MCF 10A (cell line): ENCODE measurements at regions not wholly inside any gene's neighbourhood (a gene's known extent, or its start where the extent isn't known, plus 50 kb on each side); places are given as distances from the start of the nearest gene placed in this dataset.

Source experiments
- BruUV-seq: library from RNA; stranded (reverse); fragments of 400-500 nt; replicated peaks from 2 replicates; lab custom pipeline; 2021; lab: Mats Ljungman, UMichigan
- CTCF ChIA-PET: fragments of 300-600 bp; sonication (Branson Sonifier 250); formaldehyde crosslinking; extraction: SDS; loops from one replicate; lab custom pipeline; 2021; ENCODE audit warnings: antibody characterized with exemption, inconsistent platforms; lab: Yijun Ruan, JAX
- POLR2A ChIA-PET: fragments of 300-600, 350-650 bp; sonication (Branson Sonifier 250); formaldehyde crosslinking; extraction: SDS; loops from one replicate; lab custom pipeline; 2020; ENCODE audit warnings: antibody characterized with exemption, inconsistent platforms; lab: Yijun Ruan, JAX
- DNase-seq: peaks from one replicate; pipeline ENCODE4 v3.0.0-alpha.2; 2018; ENCODE audit not compliant: unreplicated experiment
- H3K27ac Mint-ChIP-seq: one replicate; pipeline ENCODE4 v1.8.0; 2022; ENCODE audit warnings: mild to moderate bottlenecking, low read depth, mixed read lengths; ENCODE audit not compliant: unreplicated experiment
- H3K27me3 Mint-ChIP-seq: one replicate; pipeline ENCODE4 v1.8.0; 2022; ENCODE audit warnings: mixed read lengths; ENCODE audit not compliant: insufficient read depth, unreplicated experiment
- H3K36me3 Mint-ChIP-seq: one replicate; pipeline ENCODE4 v1.8.0; 2022; ENCODE audit warnings: mild to moderate bottlenecking, moderate library complexity, mixed read lengths; ENCODE audit not compliant: insufficient read depth, unreplicated experiment
- H3K4me1 Mint-ChIP-seq: one replicate; pipeline ENCODE4 v1.8.0; 2022; ENCODE audit warnings: mixed read lengths; ENCODE audit not compliant: insufficient read depth, unreplicated experiment
- H3K4me3 Mint-ChIP-seq: one replicate; pipeline ENCODE4 v1.8.0; 2022; ENCODE audit warnings: mild to moderate bottlenecking, moderate library complexity, mixed read lengths; ENCODE audit not compliant: unreplicated experiment
- H3K9me3 Mint-ChIP-seq: one replicate; pipeline ENCODE4 v1.8.0; 2022; ENCODE audit warnings: mixed read lengths; ENCODE audit not compliant: unreplicated experiment
- CTCF ChIP-seq: fragments of 200-600 bp; IDR thresholded peaks from one replicate; pipeline ENCODE4 v1.8.0; 2022; ENCODE audit warnings: antibody characterized with exemption, mild to moderate bottlenecking; ENCODE audit not compliant: unreplicated experiment
- intact Hi-C: fragments of 100-400 bp; cut with micrococcal nuclease; formaldehyde crosslinking; loops from 2 replicates; pipeline ENCODE4 v1.14.1; 2022

GRCh38 chr3:36164400-36164799 is 215.9 kb upstream of the STAC start:
- Mint-ChIP-seq H3K4me1 (peaks cover 13% of the 10 kb centered on the region), H3K9me3 (no peaks in the 10 kb centered on the region), H3K27ac (no peak overlapping the region), H3K4me3 (no peak overlapping the region), H3K36me3 (no peaks in the 10 kb centered on the region), H3K27me3 (no peaks in the 10 kb centered on the region)
- peak; percentile 27 for DNase-seq
- no TSS peak for BruUV-seq
- CTCF ChIA-PET: no interaction called here
- intact Hi-C loops: no loop called here
- POLR2A ChIA-PET: no interaction called here
- TF ChIP-seq CTCF: no peak

GRCh38 chr3:36165509-36166290 is 214.6 kb upstream of the STAC start:
- no peak overlapping the region for H3K4me3 Mint-ChIP-seq
- intact Hi-C loops: no loop called here
- H3K36me3 Mint-ChIP-seq: no peaks in the 10 kb centered on the region
- TF ChIP-seq CTCF: no peak
- BruUV-seq: no TSS peak
- peak; percentile 6 for DNase-seq
- ChIA-PET POLR2A (no interaction called here), CTCF (interaction anchor here (0.9 kb wide), 1 partner anchor 42 kb away, joined by 3 read pairs; no protein-coding TSS in a partner anchor)
- peak overlapping the region; percentile 85 for H3K27ac Mint-ChIP-seq
- H3K27me3 Mint-ChIP-seq: no peaks in the 10 kb centered on the region
- H3K4me1 Mint-ChIP-seq: peaks cover 13% of the 10 kb centered on the region
- H3K9me3 Mint-ChIP-seq: no peaks in the 10 kb centered on the region

GRCh38 chr3:36166477-36166876 is 213.8 kb upstream of the STAC start:
- CTCF ChIA-PET: no interaction called here
- Mint-ChIP-seq H3K4me1 (peaks cover 13% of the 10 kb centered on the region), H3K9me3 (no peaks in the 10 kb centered on the region), H3K27me3 (no peaks in the 10 kb centered on the region), H3K36me3 (no peaks in the 10 kb centered on the region), H3K4me3 (no peak overlapping the region), H3K27ac (peak overlapping the region; percentile 85)
- no peak for TF ChIP-seq CTCF
- POLR2A ChIA-PET: interaction anchor here (1.0 kb wide), 1 partner anchor 19 kb away, joined by 3 read pairs; no protein-coding TSS in a partner anchor
- peak; percentile 89 for DNase-seq
- BruUV-seq: no TSS peak
- intact Hi-C loops: no loop called here

GRCh38 chr3:36172699-36173098 is 207.6 kb upstream of the STAC start:
- no peak for TF ChIP-seq CTCF
- intact Hi-C loops: no loop called here
- Mint-ChIP-seq H3K36me3 (no peaks in the 10 kb centered on the region), H3K4me1 (peaks cover 8% of the 10 kb centered on the region), H3K27me3 (no peaks in the 10 kb centered on the region), H3K4me3 (no peak overlapping the region), H3K9me3 (no peaks in the 10 kb centered on the region), H3K27ac (no peak overlapping the region)
- ChIA-PET CTCF (no interaction called here), POLR2A (interaction anchor here (0.5 to 0.7 kb wide), 2 partner anchors 9 to 10 kb away, joined by 3 read pairs; no protein-coding TSS in a partner anchor)
- peak; percentile 65 for DNase-seq
- BruUV-seq: no TSS peak
